ENCODE measurements at regions not wholly inside any gene's neighbourhood (a gene's known extent, or its start where the extent isn't known, plus 50 kb on each side); places are given as distances from the start of the nearest gene placed in this dataset.

GRCh38 chr11:134691295-134691873 lies 279.3 kb upstream of the B3GAT1 start:
- DNase-seq (ENCODE audit: low spot score): no peak

- DNase-seq (ENCODE audit: low spot score): no peak
These were observed 277.8 kb upstream of the B3GAT1 start for GRCh38 chr11:134689886-134690285.

GRCh38 chr11:134687548-134687947 lies 275.5 kb upstream of the B3GAT1 start:
- no peak for DNase-seq (ENCODE audit: low spot score)

DNA sequence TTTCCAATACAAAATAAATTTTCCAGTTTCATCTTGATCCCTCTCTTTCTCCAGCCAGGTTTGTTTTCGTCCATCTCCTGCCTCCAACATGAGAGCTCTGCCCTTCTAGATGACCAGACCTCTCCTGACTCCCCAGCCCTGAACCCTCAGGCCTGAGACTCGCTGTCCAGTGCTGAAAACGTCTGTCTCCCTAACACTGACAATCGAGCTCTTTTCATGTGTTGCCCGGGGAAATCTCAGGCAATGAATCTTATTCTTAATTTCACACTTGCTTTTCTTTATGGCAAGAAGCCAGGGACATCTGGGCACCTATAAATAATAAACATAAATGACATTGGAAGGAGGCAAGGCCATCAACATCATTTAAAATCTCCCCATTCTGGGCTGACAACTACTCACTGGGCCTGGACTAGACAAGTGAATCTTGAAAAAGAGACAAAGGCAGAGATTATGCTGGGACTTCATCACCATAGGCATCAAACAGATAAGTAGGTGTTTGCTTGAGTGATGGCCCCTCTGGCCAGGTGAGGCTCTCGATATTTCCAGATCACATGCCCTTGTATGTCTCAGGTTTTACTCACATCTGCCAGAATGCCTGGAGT lies 274.5 kb upstream of the B3GAT1 start:
- DNase-seq (ENCODE audit: low spot score): no peak

DNA sequence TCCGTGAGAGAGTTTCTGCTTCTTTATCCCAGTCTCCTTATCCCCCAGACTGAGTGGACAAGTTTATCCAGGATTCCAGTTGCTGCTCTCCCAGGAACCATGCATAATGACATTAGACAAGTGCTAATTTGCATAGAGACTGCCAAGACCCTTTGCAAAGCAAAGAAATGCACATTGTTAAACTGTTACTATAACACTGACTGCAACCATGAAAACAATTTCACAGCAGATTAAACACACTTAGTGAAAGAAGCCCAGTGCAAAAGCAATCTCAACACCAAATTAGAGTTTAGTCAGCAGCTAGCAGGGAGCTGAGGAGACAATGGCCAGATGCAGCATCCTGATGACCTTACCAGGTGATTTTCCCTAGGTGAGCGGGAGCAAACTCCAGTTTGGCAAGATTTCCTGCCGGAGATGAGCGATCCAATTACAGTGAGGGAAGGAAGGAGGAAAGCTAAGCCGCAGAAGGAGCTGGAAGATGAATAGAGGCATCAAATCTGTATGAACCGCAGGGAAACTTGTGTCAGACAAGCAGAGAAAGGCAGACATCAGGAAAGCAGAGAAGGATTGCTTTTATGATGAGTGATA lies 273.8 kb upstream of the B3GAT1 start:
- DNase-seq (ENCODE audit: low spot score): no peak

GRCh38 chr11:134684576-134684975 lies 272.5 kb upstream of the B3GAT1 start:
- no peak for DNase-seq (ENCODE audit: low spot score)

DNA sequence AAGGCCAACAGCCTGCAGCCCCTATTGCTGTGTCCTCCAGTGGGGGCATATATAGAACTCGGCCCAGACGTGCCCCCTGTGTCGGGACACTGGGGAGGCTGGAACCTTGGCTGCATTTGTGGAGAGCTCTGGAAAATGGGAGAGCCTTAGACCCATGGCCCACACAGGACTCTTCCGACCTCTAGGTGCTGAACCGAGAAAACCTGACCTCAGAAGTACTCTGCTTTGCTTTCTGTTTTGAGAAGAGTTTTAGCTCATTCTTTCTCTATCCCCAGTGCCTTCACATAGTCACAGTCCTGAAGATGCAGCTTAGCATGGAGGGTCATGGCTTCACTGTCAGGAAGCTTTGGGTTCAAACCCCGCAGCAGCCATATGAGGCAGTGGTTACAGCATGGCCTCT lies 271.8 kb upstream of the B3GAT1 start:
- no peak for DNase-seq (ENCODE audit: low spot score)

- DNase-seq (ENCODE audit: low spot score): no peak
These were observed 270.5 kb upstream of the B3GAT1 start for GRCh38 chr11:134682577-134682976.

DNA sequence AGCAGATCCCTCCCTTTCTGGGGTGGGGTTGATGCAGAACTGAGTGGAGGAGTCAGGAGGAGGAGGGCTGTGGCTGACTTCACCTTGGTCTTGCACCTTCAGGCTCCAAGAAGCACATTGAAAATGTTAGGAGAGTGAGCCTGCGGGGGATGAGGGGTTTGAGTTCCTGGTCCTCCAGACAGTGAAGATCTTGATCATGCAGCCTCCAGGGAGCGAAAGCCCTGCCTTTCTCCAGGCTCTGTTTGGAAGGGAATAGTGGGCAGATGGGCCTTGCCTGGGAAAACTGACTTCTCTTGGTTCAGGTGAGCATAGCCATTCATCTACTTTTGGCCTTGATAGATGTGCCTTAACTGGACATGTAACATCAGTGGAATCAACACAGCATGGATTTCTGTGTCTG lies 267.6 kb upstream of the B3GAT1 start:
- DNase-seq (ENCODE audit: low spot score): no peak

- no peak for DNase-seq (ENCODE audit: low spot score)
These were observed 266.7 kb upstream of the B3GAT1 start for GRCh38 chr11:134678744-134679143.

DNA sequence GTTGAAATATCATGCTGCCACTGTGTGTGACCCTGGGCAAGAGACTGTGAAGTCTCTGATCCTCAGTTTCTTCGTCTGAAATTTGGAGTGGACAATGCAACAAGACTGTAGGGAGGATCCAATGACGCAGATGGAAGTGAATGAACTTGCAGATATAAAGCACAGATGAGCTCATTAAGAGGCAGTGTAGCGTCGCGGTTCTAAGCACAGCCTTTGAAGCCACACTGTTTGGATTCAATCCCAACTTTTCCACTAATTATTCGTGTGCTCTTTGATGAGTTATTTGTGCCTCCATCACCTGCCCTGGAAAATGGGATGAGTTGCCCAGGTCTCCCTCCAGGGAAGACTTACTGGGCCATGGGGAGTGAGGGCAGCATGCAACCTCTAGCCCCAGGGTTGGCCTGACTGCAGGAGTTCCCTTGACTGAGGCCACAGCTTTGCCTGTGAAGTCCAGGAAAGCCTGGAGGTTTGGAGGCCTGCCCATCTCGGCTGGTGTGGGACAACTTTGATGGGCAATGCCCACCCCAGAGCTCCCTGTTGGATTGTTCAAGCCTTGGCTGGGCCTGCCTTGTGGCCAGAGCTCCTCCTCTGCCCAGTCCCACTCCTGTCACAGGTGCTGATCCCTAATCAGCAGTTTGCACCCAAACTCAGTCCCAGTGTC lies 266.0 kb upstream of the B3GAT1 start:
- DNase-seq (ENCODE audit: low spot score): no peak

DNA sequence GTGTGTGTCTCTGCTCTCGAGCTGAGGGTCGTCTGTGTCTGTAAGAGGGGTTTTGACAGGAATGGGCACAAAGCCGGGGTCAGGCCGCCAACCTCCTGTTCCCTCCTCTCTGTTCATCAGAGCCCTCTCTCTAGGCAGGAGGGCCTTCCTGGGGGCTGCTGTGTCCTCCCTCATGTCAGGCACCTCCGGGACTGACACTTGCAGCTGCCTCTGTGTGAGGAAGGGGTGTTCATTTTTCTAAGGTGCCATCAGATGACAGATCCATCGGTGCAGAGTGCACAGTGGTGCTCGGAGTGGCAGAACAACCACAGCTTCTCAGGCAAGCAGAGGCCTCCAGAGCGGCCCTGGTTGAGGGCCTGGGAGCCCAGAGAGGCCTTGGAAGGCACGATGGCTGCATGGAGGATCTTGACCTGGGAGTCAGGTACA lies 265.4 kb upstream of the B3GAT1 start:
- no peak for DNase-seq (ENCODE audit: low spot score)

DNA sequence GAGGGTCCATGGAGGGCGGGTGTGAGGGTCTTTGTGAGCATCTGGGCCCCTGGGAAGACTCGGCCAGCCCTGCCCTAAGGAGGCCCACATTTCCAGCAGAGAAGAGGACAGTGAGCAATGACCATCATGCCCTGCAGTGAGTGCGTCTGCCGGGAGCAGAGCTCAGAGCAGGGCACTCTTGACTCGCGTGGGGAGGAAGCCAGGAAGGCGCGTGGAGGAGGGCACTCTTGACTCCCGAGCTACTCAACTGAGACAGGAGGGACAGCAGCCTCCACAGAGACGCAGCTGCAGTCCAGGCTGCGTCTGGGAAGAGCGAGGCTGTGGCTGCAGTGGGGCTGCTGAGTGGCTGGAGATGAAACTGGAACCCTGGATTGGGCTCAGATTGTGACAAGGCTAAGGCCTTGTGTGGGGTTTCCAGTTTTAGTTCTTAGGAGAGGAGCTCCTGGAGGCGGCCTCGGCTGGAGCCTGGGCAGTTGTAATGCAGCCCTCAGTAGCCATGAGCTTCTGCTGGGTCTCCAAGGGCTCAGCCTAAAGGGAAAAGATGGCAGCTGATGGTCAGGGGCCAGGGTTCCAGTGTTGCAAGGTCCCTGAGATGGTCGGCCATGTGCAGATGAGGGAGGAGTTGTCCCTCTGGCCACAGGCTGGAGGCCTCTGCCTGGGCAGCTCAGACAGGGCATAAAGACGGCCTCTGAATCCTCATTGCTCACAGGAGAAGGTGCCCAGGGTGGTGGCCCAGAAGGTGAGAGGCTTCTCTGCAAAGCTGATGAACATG lies 264.7 kb upstream of the B3GAT1 start:
- no peak for DNase-seq (ENCODE audit: low spot score)

DNA sequence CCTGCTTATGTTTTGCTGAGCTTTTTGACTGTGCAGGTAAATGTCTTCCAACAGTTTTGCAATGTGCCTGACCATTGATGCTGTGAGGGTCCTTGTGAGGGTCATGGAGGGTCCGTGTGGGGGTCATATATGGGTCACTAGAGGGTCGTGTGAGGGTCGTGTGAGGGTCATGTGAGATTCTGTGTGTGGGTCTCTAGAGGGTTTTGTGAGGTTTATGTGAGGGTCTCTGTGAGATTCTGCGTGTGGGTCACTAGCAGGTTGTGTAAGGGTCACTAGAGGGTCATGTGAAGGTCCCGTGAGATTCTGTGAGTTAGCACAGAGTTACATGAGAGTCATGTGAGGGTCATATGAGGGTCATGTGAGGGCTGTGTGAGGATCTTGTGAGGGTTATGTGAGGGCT lies 263.9 kb upstream of the B3GAT1 start:
- no peak for DNase-seq (ENCODE audit: low spot score)

DNA sequence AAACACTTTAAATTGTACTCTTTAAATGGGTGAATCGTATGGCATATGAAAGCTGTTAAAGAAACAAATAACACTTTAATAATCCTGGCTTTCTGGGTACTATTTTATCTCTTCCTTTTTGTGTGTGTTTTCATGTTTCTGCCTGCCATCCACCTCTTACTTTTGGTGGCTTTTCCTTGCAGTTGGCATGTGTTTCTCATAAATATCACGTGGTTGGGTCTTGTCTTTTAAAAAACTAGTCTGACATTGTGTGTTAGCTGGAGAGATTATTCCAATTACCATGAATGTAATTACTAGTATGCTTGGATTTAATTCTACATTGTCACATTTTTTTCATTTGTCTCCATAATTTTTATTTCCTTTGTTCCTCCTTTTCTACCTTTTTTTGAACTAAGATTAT lies 262.9 kb upstream of the B3GAT1 start:
- no peak for DNase-seq (ENCODE audit: low spot score)

DNA sequence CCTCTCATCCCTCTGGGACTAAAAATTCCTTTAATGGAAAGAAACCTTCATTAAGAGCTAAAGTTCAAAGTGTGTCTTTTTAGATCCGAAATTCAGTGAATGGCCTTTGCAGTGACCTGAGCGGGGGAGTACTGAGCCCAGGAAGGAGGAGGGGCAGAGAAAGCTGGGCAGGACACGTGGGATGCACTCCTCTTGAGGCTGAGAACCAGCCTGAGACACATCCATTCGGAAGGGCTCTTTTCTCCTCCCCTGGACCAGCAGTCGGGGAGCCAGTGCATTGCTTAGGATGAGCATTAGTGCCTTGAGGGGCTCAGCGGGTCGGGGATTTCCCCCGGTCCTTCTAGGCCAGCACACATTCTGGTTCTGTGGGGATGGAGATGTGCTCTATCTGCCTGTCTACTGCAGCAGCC lies 258.9 kb upstream of the B3GAT1 start:
- DNase-seq (ENCODE audit: low spot score): no peak

- no peak for DNase-seq (ENCODE audit: low spot score)
These were observed 258.3 kb upstream of the B3GAT1 start for GRCh38 chr11:134670247-134670782.

- DNase-seq (ENCODE audit: low spot score): no peak
These were observed 257.8 kb upstream of the B3GAT1 start for GRCh38 chr11:134669796-134670195.

- no peak for DNase-seq (ENCODE audit: low spot score)
These were observed 256.8 kb upstream of the B3GAT1 start for GRCh38 chr11:134668796-134669195.

DNA sequence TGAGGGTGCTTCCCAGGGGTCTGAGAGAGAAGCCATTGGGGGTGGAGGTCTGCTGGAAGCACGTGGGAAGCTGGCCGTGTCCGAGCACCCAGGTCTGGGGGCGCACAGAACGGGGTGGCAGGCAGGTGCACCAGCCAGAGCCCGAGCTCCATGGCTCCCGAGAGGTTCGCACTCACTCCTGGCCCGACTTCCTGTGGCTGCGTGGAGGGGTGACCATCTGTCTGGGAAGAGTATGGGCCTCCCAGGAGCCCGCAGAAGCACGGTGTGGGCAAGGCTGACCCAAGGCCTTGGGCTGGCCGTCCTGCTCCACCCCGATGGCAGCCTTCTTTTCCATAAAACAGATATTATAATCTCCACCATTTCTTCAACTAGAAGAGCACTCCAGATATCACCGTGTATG lies 256.0 kb upstream of the B3GAT1 start:
- no peak for DNase-seq (ENCODE audit: low spot score)

- no peak for DNase-seq (ENCODE audit: low spot score)
These were observed 255.5 kb upstream of the B3GAT1 start for GRCh38 chr11:134667505-134667904.

DNA sequence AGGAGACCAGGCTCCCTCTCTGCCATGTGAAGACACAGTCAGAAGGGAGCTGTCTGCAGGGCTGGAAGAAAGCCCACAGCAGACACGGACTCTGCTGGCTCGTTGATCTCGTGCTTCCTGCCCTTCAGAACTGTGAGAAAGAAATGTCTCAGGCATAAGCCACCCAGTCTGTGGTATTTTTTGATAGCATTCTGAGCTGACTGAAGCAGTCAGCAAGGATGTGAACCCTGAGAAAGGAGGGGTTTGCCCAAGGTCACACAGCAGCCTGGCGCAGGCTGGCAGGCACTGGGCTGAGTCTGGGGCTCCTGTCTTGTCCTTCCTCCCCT lies 255.1 kb upstream of the B3GAT1 start:
- no peak for DNase-seq (ENCODE audit: low spot score)
